ENCODE measurements at regions not wholly inside any gene's neighbourhood (a gene's known extent, or its start where the extent isn't known, plus 50 kb on each side); places are given as distances from the start of the nearest gene placed in this dataset.

- Histone ChIP-seq H3K36me3 (ENCODE audit: insufficient read depth, low read length) (no peaks in the 10 kb centered on the region), H3K4me2 (ENCODE audit: low read length) (no peak overlapping the region), H3K27me3 (ENCODE audit: insufficient read depth, low read length) (no peaks in the 10 kb centered on the region), H3K4me3 (ENCODE audit: low read depth, low read length, poor library complexity, severe bottlenecking) (no peak overlapping the region), H3K9me2 (ENCODE audit: low read depth, low read length) (no peaks in the 10 kb centered on the region), H2AFZ (ENCODE audit: low read length) (no peak overlapping the region), H3K79me2 (ENCODE audit: insufficient read depth, low read length) (no peaks in the 10 kb centered on the region), H3K27ac (ENCODE audit: low read depth, low read length, poor library complexity, severe bottlenecking) (no peak overlapping the region), H3K9ac (ENCODE audit: low read length) (no peak overlapping the region), H3K9me3 (ENCODE audit: low read length) (no peaks in the 10 kb centered on the region), H3K4me1 (ENCODE audit: insufficient read depth, low read length, severe bottlenecking) (no peaks in the 10 kb centered on the region), H3F3A (ENCODE audit: insufficient read depth, low read length) (no peaks in the 10 kb centered on the region), H4K20me1 (ENCODE audit: insufficient read depth, low read length) (no peaks in the 10 kb centered on the region)
- TF ChIP-seq CTCF (IDR thresholded peaks at IDR 0.05; ENCODE audit: low read length) (no peak), EZH2 (IDR thresholded peaks at IDR 0.05; ENCODE audit: borderline replicate concordance, low read length) (no peak)
Measured at GRCh38 chr7:115552766-115553165, 477.8 kb downstream of the TFEC start.

- Histone ChIP-seq H3F3A (ENCODE audit: insufficient read depth, low read length) (no peaks in the 10 kb centered on the region), H3K9me3 (ENCODE audit: low read length) (no peaks in the 10 kb centered on the region), H3K4me2 (ENCODE audit: low read length) (no peak overlapping the region), H2AFZ (ENCODE audit: low read length) (no peak overlapping the region), H3K36me3 (ENCODE audit: insufficient read depth, low read length) (no peaks in the 10 kb centered on the region), H3K4me3 (ENCODE audit: low read depth, low read length, poor library complexity, severe bottlenecking) (no peak overlapping the region), H3K79me2 (ENCODE audit: insufficient read depth, low read length) (no peaks in the 10 kb centered on the region), H3K4me1 (ENCODE audit: insufficient read depth, low read length, severe bottlenecking) (no peaks in the 10 kb centered on the region), H3K27ac (ENCODE audit: low read depth, low read length, poor library complexity, severe bottlenecking) (no peak overlapping the region), H4K20me1 (ENCODE audit: insufficient read depth, low read length) (no peaks in the 10 kb centered on the region), H3K27me3 (ENCODE audit: insufficient read depth, low read length) (no peaks in the 10 kb centered on the region), H3K9me2 (ENCODE audit: low read depth, low read length) (no peaks in the 10 kb centered on the region), H3K9ac (ENCODE audit: low read length) (no peak overlapping the region)
- no peak for TF ChIP-seq EZH2 (IDR thresholded peaks at IDR 0.05; ENCODE audit: borderline replicate concordance, low read length)
- no peak for TF ChIP-seq CTCF (IDR thresholded peaks at IDR 0.05; ENCODE audit: low read length)
Measured at GRCh38 chr7:115549910-115550309, 480.7 kb downstream of the TFEC start.

- no peak overlapping the region for H3K4me2 ChIP-seq (ENCODE audit: low read length)
- no peak overlapping the region for H3K9ac ChIP-seq (ENCODE audit: low read length)
- H3K79me2 ChIP-seq (ENCODE audit: insufficient read depth, low read length) = no peaks in the 10 kb centered on the region
- H3K27ac ChIP-seq (ENCODE audit: low read depth, low read length, poor library complexity, severe bottlenecking) = no peak overlapping the region
- no peak overlapping the region for H3K4me3 ChIP-seq (ENCODE audit: low read depth, low read length, poor library complexity, severe bottlenecking)
- no peaks in the 10 kb centered on the region for H4K20me1 ChIP-seq (ENCODE audit: insufficient read depth, low read length)
- no peaks in the 10 kb centered on the region for H3K36me3 ChIP-seq (ENCODE audit: insufficient read depth, low read length)
- no peaks in the 10 kb centered on the region for H3K27me3 ChIP-seq (ENCODE audit: insufficient read depth, low read length)
- H2AFZ ChIP-seq (ENCODE audit: low read length) = no peak overlapping the region
- no peaks in the 10 kb centered on the region for H3K9me3 ChIP-seq (ENCODE audit: low read length)
- no peaks in the 10 kb centered on the region for H3K4me1 ChIP-seq (ENCODE audit: insufficient read depth, low read length, severe bottlenecking)
- H3K9me2 ChIP-seq (ENCODE audit: low read depth, low read length) = no peaks in the 10 kb centered on the region
- no peak for TF ChIP-seq CTCF (IDR thresholded peaks at IDR 0.05; ENCODE audit: low read length)
- TF ChIP-seq EZH2 (IDR thresholded peaks at IDR 0.05; ENCODE audit: borderline replicate concordance, low read length) = no peak
- no peaks in the 10 kb centered on the region for H3F3A ChIP-seq (ENCODE audit: insufficient read depth, low read length)
Measured at GRCh38 chr7:115548756-115549155, 481.8 kb downstream of the TFEC start.

Data from OCI-LY1 (cell line).